Hepatocyte (in vitro differentiated cells): ENCODE measurements at regions not wholly inside any gene's neighbourhood (a gene's known extent, or its start where the extent isn't known, plus 50 kb on each side); places are given as distances from the start of the nearest gene placed in this dataset.

Source experiments
- DNase-seq: peaks from one replicate; pipeline ENCODE4 v3.0.0-alpha.2; 2016; ENCODE audit warnings: low spot score
- H2AFZ ChIP-seq: fragments of 200-600 bp; sonication (generic); 2 replicates; pipeline ENCODE4 v1.6.0; 2016; ENCODE audit warnings: antibody characterized with exemption, mild to moderate bottlenecking
- H3K27ac ChIP-seq: fragments of 200-600 bp; sonication (generic); 2 replicates; pipeline ENCODE4 v1.5.1; 2016; ENCODE audit warnings: mild to moderate bottlenecking
- H3K27me3 ChIP-seq: fragments of 200-600 bp; sonication (generic); 2 replicates; pipeline ENCODE4 v1.6.1; 2016
- H3K36me3 ChIP-seq: fragments of 200-600 bp; sonication (generic); replicated peaks from 2 replicates; pipeline ENCODE4 v1.5.1; 2016; ENCODE audit warnings: low read depth; ENCODE audit not compliant: insufficient read depth
- H3K4me1 ChIP-seq: fragments of 200-600 bp; sonication (generic); 2 replicates; pipeline ENCODE4 v1.5.1; 2016; ENCODE audit warnings: mild to moderate bottlenecking, moderate library complexity; ENCODE audit not compliant: insufficient read depth
- H3K4me2 ChIP-seq: fragments of 200-600 bp; sonication (generic); 2 replicates; pipeline ENCODE4 v1.6.0; 2016
- H3K4me3 ChIP-seq: fragments of 200-600 bp; sonication (generic); 2 replicates; pipeline ENCODE4 v1.5.1; 2016; ENCODE audit warnings: mild to moderate bottlenecking
- H3K79me2 ChIP-seq: fragments of 200-600 bp; sonication (generic); 2 replicates; pipeline ENCODE4 v1.6.0; 2017; ENCODE audit warnings: mild to moderate bottlenecking
- H3K9me2 ChIP-seq: fragments of 200-600 bp; sonication (generic); replicated peaks from 2 replicates; pipeline ENCODE4 v1.6.0; 2017; ENCODE audit warnings: mild to moderate bottlenecking; ENCODE audit not compliant: insufficient read depth
- H3K9me3 ChIP-seq: fragments of 200-600 bp; sonication (generic); 2 replicates; pipeline ENCODE4 v1.5.1; 2016; ENCODE audit warnings: low read depth, mild to moderate bottlenecking
- H4K20me1 ChIP-seq: fragments of 200-600 bp; sonication (generic); 2 replicates; pipeline ENCODE4 v1.6.0; 2016; ENCODE audit warnings: mild to moderate bottlenecking; ENCODE audit not compliant: insufficient read depth, poor library complexity, severe bottlenecking
- CTCF ChIP-seq: fragments of 200-600 bp; sonication (generic); IDR thresholded peaks from 2 replicates; pipeline ENCODE4 v1.5.1; 2016; ENCODE audit warnings: antibody characterized with exemption, mild to moderate bottlenecking; ENCODE audit not compliant: poor library complexity
- EZH2 ChIP-seq: fragments of 200-600 bp; sonication (generic); IDR thresholded peaks from 2 replicates; pipeline ENCODE4 v1.6.1; 2016; ENCODE audit warnings: antibody characterized with exemption, mild to moderate bottlenecking, borderline replicate concordance
- EZH2phosphoT487 ChIP-seq: fragments of 200-600 bp; sonication (generic); IDR thresholded peaks from one replicate; pipeline ENCODE4 v1.6.1; 2018; ENCODE audit warnings: antibody characterized with exemption, mild to moderate bottlenecking, low read depth, moderate library complexity; ENCODE audit not compliant: unreplicated experiment, severe bottlenecking
- WGBS: methylation state at CpG from one replicate; pipeline ENCODE4 v1.1.6; 2016; ENCODE audit warnings: low lambda C conversion rate; ENCODE audit errors: missing lambda C conversion rate; 5-methylcytosine and 5-hydroxymethylcytosine counted together

- no peak for DNase-seq
- Histone ChIP-seq H3K27me3 (no peaks in the 10 kb centered on the region), H3K9me3 (no peaks in the 10 kb centered on the region), H4K20me1 (no peaks in the 10 kb centered on the region), H3K27ac (no peak overlapping the region), H3K4me1 (no peaks in the 10 kb centered on the region), H3K36me3 (no peaks in the 10 kb centered on the region), H2AFZ (no peak overlapping the region), H3K4me2 (no peak overlapping the region), H3K4me3 (no peak overlapping the region), H3K9me2 (no peaks in the 10 kb centered on the region), H3K79me2 (no peaks in the 10 kb centered on the region)
- WGBS = 57% methylated on average over 5 of the region's 5 CpGs
- TF ChIP-seq EZH2 (no peak), CTCF (no peak), EZH2phosphoT487 (no peak)
These were observed 715.2 kb upstream of the ZNF608 start for GRCh38 chr5:125461641-125462072.

GRCh38 chr5:125463466-125464092 is 717.1 kb upstream of the ZNF608 start:
- 65% methylated on average over 3 of the region's 3 CpGs for WGBS
- Histone ChIP-seq H3K4me1 (no peaks in the 10 kb centered on the region), H3K27ac (no peak overlapping the region), H2AFZ (no peak overlapping the region), H3K27me3 (no peaks in the 10 kb centered on the region), H4K20me1 (no peaks in the 10 kb centered on the region), H3K4me2 (no peak overlapping the region), H3K79me2 (no peaks in the 10 kb centered on the region), H3K4me3 (no peak overlapping the region), H3K9me3 (no peaks in the 10 kb centered on the region), H3K9me2 (no peaks in the 10 kb centered on the region), H3K36me3 (no peaks in the 10 kb centered on the region)
- TF ChIP-seq CTCF = no peak
- no peak for TF ChIP-seq EZH2phosphoT487
- TF ChIP-seq EZH2 = no peak
- DNase-seq = no peak

- Histone ChIP-seq H4K20me1 (no peaks in the 10 kb centered on the region), H3K9me2 (no peaks in the 10 kb centered on the region), H3K79me2 (no peaks in the 10 kb centered on the region), H3K4me2 (no peak overlapping the region), H3K27me3 (no peaks in the 10 kb centered on the region), H3K27ac (no peak overlapping the region), H2AFZ (no peak overlapping the region), H3K36me3 (no peaks in the 10 kb centered on the region), H3K9me3 (no peaks in the 10 kb centered on the region), H3K4me3 (no peak overlapping the region), H3K4me1 (no peaks in the 10 kb centered on the region)
- TF ChIP-seq EZH2phosphoT487 (no peak), CTCF (no peak), EZH2 (no peak)
- 89% methylated on average over 5 of the region's 5 CpGs for WGBS
- no peak for DNase-seq
These were observed 718.5 kb upstream of the ZNF608 start for GRCh38 chr5:125464847-125465432.
